OCI-LY3 (cell line): ENCODE measurements at regions not wholly inside any gene's neighbourhood (a gene's known extent, or its start where the extent isn't known, plus 50 kb on each side); places are given as distances from the start of the nearest gene placed in this dataset.

Experiments used
- H2AFZ ChIP-seq: fragments of 200-600, 300-600 bp; shearing (Covaris generic); 2 replicates; pipeline ENCODE4 v1.6.0; 2014; ENCODE audit warnings: antibody characterized with exemption, low read depth, low read length
- H3K27ac ChIP-seq: fragments of 200-600, 300-600 bp; sonication (generic); 2 replicates; pipeline ENCODE4 v1.5.1; 2014; ENCODE audit warnings: mild to moderate bottlenecking, low read length, moderate library complexity, mixed read lengths
- H3K27me3 ChIP-seq: fragments of 200-600, 300-600 bp; sonication (generic); 2 replicates; pipeline ENCODE4 v1.6.1; 2014; ENCODE audit warnings: low read depth, low read length, mixed read lengths
- H3K36me3 ChIP-seq: fragments of 200-600, 300-600 bp; sonication (generic); replicated peaks from 2 replicates; pipeline ENCODE3; 2014; ENCODE audit warnings: low read depth, low read length, mixed read lengths
- H3K4me1 ChIP-seq: fragments of 300-600, 200-600 bp; sonication (generic); 2 replicates; pipeline ENCODE4 v1.6.1; 2014; ENCODE audit warnings: low read length, mixed read lengths
- H3K4me2 ChIP-seq: fragments of 200-600, 300-600 bp; sonication (generic); 2 replicates; pipeline ENCODE4 v1.6.1; 2014; ENCODE audit warnings: low read length, mixed read lengths
- H3K4me3 ChIP-seq: fragments of 300-600, 200-600 bp; sonication (generic); 2 replicates; pipeline ENCODE4 v1.5.1; 2014; ENCODE audit warnings: antibody characterized with exemption, mild to moderate bottlenecking, low read length, moderate library complexity
- H3K79me2 ChIP-seq: fragments of 300-600, 200-600 bp; shearing (Covaris generic); 2 replicates; pipeline ENCODE4 v1.6.1; 2014; ENCODE audit warnings: mild to moderate bottlenecking, low read length, mixed read lengths
- H3K9ac ChIP-seq: fragments of 300-600, 200-600 bp; shearing (Covaris generic); 2 replicates; pipeline ENCODE4 v1.6.0; 2014; ENCODE audit warnings: mild to moderate bottlenecking, low read length, moderate library complexity
- H3K9me3 ChIP-seq: fragments of 200-600, 300-600 bp; shearing (Covaris generic); 2 replicates; pipeline ENCODE4 v1.6.1; 2014; ENCODE audit warnings: low read length, mixed read lengths; ENCODE audit not compliant: insufficient read depth
- H4K20me1 ChIP-seq: fragments of 200-600, 300-600 bp; sonication (generic); 2 replicates; pipeline ENCODE4 v1.6.1; 2016; ENCODE audit warnings: low read length, mixed read lengths; ENCODE audit not compliant: insufficient read depth
- EZH2phosphoT487 ChIP-seq: fragments of 200-600 bp; shearing (Covaris generic); IDR thresholded peaks from 2 replicates; pipeline ENCODE4 v1.6.1; 2018; ENCODE audit warnings: antibody characterized with exemption, mixed run types, low read depth
- TF ChIP-seq, protein P1 (sequence below): fragments of 200-600, 300-600 bp; sonication (generic); IDR thresholded peaks from 2 replicates; pipeline ENCODE4 v1.5.1; 2014; ENCODE audit warnings: antibody characterized with exemption, low read length, low read depth

DNA sequence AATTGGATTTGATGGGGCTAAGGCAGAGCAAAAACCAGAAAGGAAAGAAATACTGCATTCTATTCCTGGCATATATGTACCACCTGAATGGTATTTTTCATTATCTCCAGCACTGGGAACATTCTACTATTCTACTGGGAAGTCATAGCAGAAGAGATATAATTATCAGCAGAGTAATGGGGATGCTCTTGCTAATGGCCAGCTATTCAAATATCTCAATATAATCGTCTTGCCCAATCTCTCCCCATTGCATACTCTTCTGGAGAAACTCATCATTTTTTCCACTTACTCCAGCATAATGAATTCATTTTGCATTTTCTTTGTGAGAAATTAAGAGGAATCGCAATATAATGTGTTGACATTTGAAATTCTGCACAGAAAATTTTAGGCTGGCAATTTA is 1794.7 kb upstream of the PIK3C3 start:
- no peak overlapping the region for H3K4me2 ChIP-seq
- 0 out of 2 replicates have a peak overlapping the region, but pooled peaks have one; percentile 4 for H2AFZ ChIP-seq
- no peaks in the 10 kb centered on the region for H4K20me1 ChIP-seq
- H3K27ac ChIP-seq, result no peak overlapping the region
- no peaks in the 10 kb centered on the region for H3K79me2 ChIP-seq
- no peaks in the 10 kb centered on the region for H3K36me3 ChIP-seq
- no peaks in the 10 kb centered on the region for H3K27me3 ChIP-seq
- peaks cover 4% of the 10 kb centered on the region for H3K4me1 ChIP-seq
- no peak overlapping the region for H3K9ac ChIP-seq
- H3K4me3 ChIP-seq, result no peak overlapping the region
- TF ChIP-seq, protein P1, sequence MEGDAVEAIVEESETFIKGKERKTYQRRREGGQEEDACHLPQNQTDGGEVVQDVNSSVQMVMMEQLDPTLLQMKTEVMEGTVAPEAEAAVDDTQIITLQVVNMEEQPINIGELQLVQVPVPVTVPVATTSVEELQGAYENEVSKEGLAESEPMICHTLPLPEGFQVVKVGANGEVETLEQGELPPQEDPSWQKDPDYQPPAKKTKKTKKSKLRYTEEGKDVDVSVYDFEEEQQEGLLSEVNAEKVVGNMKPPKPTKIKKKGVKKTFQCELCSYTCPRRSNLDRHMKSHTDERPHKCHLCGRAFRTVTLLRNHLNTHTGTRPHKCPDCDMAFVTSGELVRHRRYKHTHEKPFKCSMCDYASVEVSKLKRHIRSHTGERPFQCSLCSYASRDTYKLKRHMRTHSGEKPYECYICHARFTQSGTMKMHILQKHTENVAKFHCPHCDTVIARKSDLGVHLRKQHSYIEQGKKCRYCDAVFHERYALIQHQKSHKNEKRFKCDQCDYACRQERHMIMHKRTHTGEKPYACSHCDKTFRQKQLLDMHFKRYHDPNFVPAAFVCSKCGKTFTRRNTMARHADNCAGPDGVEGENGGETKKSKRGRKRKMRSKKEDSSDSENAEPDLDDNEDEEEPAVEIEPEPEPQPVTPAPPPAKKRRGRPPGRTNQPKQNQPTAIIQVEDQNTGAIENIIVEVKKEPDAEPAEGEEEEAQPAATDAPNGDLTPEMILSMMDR, result no peak
- TF ChIP-seq EZH2phosphoT487, result no peak
- H3K9me3 ChIP-seq, result 0 out of 2 replicates have a peak, but pooled peaks cover 2% of the 10 kb centered on the region

DNA sequence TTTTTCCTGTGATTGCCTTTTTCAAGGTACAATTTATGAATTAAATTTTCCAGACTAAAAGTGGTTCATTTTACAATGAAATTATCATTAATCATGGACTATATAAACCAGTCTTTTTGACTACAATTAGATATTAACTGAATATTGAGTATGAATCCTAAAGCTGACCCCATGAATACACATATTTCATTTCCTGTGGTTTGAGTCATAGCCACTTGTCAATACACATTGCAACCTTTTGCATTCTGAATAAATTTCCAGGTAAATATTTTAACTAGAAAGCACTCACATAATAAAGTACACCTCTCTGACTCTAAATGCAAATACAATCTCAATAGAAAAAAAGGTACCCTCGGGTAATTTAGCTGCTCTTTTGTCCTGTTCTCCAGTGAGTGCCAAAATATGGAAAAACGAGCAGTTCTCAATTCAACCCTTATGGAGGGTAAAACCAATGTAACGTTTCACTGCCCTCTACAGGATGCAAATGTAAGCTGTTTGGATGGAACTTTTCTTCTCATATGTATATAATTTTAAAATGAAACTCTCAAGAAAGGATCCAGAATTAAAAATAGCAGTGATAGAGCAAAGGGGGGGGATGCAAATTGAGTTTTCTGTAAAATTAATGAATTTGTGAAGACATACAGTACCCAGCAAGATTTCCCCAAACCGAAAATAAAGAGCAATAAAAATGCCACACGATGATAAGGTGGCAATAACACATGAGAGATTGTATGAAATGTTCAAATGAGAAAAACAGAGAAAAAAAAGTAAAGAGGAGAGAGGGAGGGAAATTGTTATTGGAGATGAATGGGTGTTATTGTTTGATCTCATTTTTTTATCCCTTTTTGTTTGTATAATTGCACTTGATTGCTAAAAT is 1795.7 kb upstream of the PIK3C3 start:
- Histone ChIP-seq H3K4me2 (peak overlapping the region; percentile 47), H3K27ac (no peak overlapping the region), H3K79me2 (no peaks in the 10 kb centered on the region), H3K27me3 (no peaks in the 10 kb centered on the region), H2AFZ (peak overlapping the region; percentile 48; the same call in 1 of the 2 replicates), H3K4me3 (peak overlapping the region; percentile 28; the same call in 1 of the 2 replicates), H3K36me3 (no peaks in the 10 kb centered on the region), H4K20me1 (no peaks in the 10 kb centered on the region), H3K4me1 (peaks cover 4% of the 10 kb centered on the region), H3K9ac (no peak overlapping the region), H3K9me3 (0 out of 2 replicates have a peak, but pooled peaks cover 2% of the 10 kb centered on the region)
- TF ChIP-seq, protein P1, result peak; percentile 99
- no peak for TF ChIP-seq EZH2phosphoT487

DNA sequence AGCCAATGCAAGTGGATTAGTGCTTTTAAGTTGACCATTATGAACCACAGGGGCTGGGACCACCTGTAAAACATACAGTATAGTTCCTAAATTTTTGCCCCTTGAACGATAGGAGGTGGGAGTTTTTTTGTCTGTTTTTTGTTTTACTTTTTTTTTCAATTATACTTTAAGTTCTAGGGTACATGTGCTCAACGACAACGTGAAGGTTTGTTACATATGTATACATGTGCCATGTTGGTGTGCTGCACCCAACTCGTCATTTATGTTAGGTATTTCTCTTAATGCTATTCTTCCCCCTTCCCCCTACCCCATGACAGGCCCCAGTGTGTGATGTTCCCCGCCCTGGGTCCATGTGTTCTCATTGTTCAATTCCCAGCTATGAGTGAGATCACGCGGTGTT is 1797.9 kb upstream of the PIK3C3 start:
- Histone ChIP-seq H3K79me2 (no peaks in the 10 kb centered on the region), H3K9ac (no peak overlapping the region), H3K9me3 (0 out of 2 replicates have a peak, but pooled peaks cover 2% of the 10 kb centered on the region), H3K27ac (no peak overlapping the region), H3K4me1 (peaks cover 4% of the 10 kb centered on the region), H3K4me3 (no peak overlapping the region), H4K20me1 (no peaks in the 10 kb centered on the region), H2AFZ (no peak overlapping the region), H3K27me3 (no peaks in the 10 kb centered on the region), H3K36me3 (no peaks in the 10 kb centered on the region), H3K4me2 (no peak overlapping the region)
- TF ChIP-seq, protein P1, result no peak
- no peak for TF ChIP-seq EZH2phosphoT487

DNA sequence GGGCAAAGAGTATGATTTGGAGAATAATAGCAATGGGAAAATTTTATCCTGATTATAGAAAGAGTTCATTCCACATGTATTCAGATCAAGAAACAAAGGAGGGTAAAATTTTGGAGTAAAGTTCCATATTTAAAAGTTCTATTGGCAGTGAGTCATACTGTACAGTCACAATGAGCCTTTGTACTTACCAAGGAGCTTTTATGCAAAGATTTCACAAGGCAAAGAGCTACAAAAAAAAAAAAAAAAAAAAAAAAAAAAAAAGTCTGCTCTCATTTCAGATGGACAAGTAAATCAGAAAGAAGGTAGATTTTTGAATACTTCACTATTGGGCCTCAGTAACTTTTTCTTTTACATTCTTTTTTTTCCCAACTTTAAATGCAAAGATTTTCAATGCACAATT is 1802.2 kb upstream of the PIK3C3 start:
- no peak overlapping the region for H3K9ac ChIP-seq
- H3K79me2 ChIP-seq, result no peaks in the 10 kb centered on the region
- no peaks in the 10 kb centered on the region for H3K4me1 ChIP-seq
- no peak overlapping the region for H3K4me3 ChIP-seq
- no peaks in the 10 kb centered on the region for H4K20me1 ChIP-seq
- H3K27me3 ChIP-seq, result no peaks in the 10 kb centered on the region
- TF ChIP-seq EZH2phosphoT487, result no peak
- TF ChIP-seq, protein P1, result no peak
- no peak overlapping the region for H2AFZ ChIP-seq
- H3K4me2 ChIP-seq, result no peak overlapping the region
- no peak overlapping the region for H3K27ac ChIP-seq
- no peaks in the 10 kb centered on the region for H3K36me3 ChIP-seq
- 0 out of 2 replicates have a peak, but pooled peaks cover 2% of the 10 kb centered on the region for H3K9me3 ChIP-seq
